T-helper 1 cell treated with Interleukin-12 subunit alpha and Interleukin-12 subunit beta and Interleukin-4 antibody, amounts not matched to agents 30 μg/mL and 1 μg/mL, for 36 hours (primary cell): ENCODE measurements at regions not wholly inside any gene's neighbourhood (a gene's known extent, or its start where the extent isn't known, plus 50 kb on each side); places are given as distances from the start of the nearest gene placed in this dataset.

Source experiments
- H3K27ac Mint-ChIP-seq: one replicate; pipeline ENCODE4 v1.8.0; 2021; ENCODE audit warnings: mild to moderate bottlenecking, mixed read lengths
- H3K27me3 Mint-ChIP-seq: one replicate; pipeline ENCODE4 v1.8.0; 2021; ENCODE audit warnings: low read depth, mixed read lengths
- H3K36me3 Mint-ChIP-seq: one replicate; pipeline ENCODE4 v1.8.0; 2021; ENCODE audit warnings: low read depth, mixed read lengths
- H3K4me1 Mint-ChIP-seq: one replicate; pipeline ENCODE4 v1.8.0; 2021; ENCODE audit warnings: low read depth, mixed read lengths
- H3K4me3 Mint-ChIP-seq: one replicate; pipeline ENCODE4 v1.8.0; 2021; ENCODE audit warnings: mild to moderate bottlenecking, moderate library complexity, mixed read lengths
- H3K9me3 Mint-ChIP-seq: one replicate; pipeline ENCODE4 v1.8.0; 2021; ENCODE audit warnings: mixed read lengths

DNA sequence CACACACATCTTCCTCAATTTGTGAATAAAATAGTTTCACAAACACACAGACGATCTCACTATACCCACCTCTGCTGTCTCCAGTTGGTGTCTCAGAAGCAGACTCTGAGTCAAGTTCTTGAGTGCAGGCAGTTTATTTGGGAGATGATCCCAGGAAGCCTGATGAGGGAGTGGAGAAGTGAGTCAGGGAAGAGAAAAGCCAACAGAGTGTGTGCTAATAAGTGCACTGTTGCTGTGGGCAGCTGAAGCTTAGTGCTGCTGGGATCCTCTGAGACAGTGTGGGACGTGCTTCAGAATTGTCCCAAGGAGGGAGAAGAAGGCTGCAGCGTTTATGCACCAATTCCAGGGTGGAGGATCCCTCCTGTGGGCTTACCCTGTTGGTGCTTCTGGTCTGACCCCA, 423.2 kb upstream of the C16orf82 start:
- H3K27me3 Mint-ChIP-seq = no peaks in the 10 kb centered on the region
- peak overlapping the region; percentile 35 for H3K4me3 Mint-ChIP-seq
- H3K27ac Mint-ChIP-seq = peak overlapping the region; percentile 69
- peaks cover 9% of the 10 kb centered on the region for H3K9me3 Mint-ChIP-seq
- peaks cover 24% of the 10 kb centered on the region for H3K36me3 Mint-ChIP-seq
- H3K4me1 Mint-ChIP-seq = peaks cover 46% of the 10 kb centered on the region

DNA sequence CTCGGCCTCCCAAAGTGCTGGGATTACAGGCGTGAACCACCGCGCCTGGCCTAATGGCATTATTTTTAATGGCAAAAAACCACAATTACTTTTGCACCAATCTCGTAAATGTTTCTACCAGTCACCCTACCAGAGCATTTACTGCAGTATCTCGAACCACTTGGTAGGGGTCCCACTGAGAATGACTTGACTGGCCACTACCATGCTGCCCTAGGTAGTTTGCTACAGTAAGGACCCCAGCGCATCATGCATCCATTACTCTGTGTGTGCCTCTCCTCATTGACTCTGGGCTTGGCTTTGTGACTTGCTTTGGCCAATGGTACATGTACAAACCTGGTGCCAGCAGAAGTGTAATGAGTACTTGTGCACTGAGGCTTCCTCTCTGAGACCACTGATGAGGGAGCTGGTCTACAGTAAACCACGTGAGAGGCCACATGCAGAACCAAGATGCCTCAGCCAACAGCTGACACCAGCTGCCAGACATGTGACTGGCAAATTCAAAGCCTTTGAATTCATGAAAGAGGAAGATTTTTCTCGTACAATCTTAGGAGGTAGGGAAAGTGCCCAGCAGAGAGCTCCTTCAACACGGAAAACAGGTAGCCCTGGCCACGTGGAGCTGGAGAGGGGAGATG, 421.7 kb upstream of the C16orf82 start:
- H3K27ac Mint-ChIP-seq = peak overlapping the region; percentile 79
- peaks cover 22% of the 10 kb centered on the region for H3K36me3 Mint-ChIP-seq
- H3K9me3 Mint-ChIP-seq = peaks cover 4% of the 10 kb centered on the region
- H3K4me3 Mint-ChIP-seq = peak overlapping the region; percentile 8
- no peaks in the 10 kb centered on the region for H3K27me3 Mint-ChIP-seq
- peaks cover 49% of the 10 kb centered on the region for H3K4me1 Mint-ChIP-seq

DNA sequence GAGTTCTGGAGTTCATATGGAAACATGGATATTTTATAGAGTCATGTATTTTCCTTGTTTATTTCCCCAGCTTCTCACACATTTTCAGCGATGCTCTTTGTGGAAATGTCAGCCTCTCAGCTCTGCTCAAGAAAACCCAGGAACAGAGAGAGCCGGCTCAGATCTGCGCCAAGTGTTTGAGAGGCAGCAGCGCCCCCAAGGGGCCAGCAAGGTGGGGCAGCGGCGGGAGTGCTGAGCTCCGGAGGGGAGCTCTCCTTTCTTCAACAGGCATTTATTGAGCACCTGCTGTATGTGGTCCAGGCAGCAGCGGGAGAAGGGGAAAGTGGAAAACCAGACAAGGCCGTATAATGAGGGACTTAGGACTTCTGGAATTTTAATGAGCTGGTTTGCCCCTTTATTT, 421.1 kb upstream of the C16orf82 start:
- peaks cover 45% of the 10 kb centered on the region for H3K4me1 Mint-ChIP-seq
- H3K36me3 Mint-ChIP-seq = peaks cover 18% of the 10 kb centered on the region
- no peaks in the 10 kb centered on the region for H3K9me3 Mint-ChIP-seq
- peak overlapping the region; percentile 79 for H3K27ac Mint-ChIP-seq
- H3K27me3 Mint-ChIP-seq = no peaks in the 10 kb centered on the region
- H3K4me3 Mint-ChIP-seq = no peak overlapping the region

DNA sequence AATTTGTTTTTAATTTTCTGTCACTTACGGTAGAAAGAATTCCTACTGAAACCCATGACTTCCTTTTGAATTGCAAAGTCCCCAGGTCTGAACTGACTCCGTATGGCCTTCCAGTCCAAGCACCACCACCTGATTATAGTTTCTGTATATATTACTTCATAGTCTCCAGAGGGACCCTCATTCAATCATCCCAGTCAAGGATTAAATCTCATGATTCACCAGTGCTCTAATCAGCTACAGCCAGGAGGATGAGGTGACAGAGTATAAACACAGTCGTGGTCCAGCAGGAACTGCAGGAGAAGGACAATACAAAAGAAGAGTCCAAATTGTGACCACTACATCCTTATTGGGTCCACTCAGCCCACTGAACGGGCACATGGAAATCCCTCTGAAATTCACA, 418.9 kb upstream of the C16orf82 start:
- H3K36me3 Mint-ChIP-seq = peaks cover 17% of the 10 kb centered on the region
- no peak overlapping the region for H3K27ac Mint-ChIP-seq
- no peak overlapping the region for H3K4me3 Mint-ChIP-seq
- H3K27me3 Mint-ChIP-seq = no peaks in the 10 kb centered on the region
- no peaks in the 10 kb centered on the region for H3K9me3 Mint-ChIP-seq
- peaks cover 44% of the 10 kb centered on the region for H3K4me1 Mint-ChIP-seq

DNA sequence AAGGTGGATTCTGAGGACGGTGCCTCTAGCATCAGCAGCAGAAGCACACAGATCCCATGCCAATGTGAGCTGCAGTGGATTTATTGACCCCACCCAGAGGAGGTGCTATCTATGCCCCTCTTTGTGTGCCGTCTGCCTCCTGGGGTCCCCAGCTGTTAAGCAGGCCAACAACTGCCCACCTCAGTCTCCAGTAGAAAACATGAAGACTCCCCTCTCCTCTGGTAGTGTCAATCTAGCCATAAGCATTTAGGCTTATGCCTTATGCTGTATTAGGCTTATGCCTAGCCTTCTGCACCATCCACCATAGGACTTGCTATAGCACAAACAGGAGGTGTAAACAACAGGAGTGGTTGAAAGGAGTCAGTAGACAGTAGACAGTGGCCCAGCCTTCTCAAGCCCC, 417.9 kb upstream of the C16orf82 start:
- H3K4me3 Mint-ChIP-seq = no peak overlapping the region
- no peaks in the 10 kb centered on the region for H3K9me3 Mint-ChIP-seq
- peaks cover 11% of the 10 kb centered on the region for H3K36me3 Mint-ChIP-seq
- peaks cover 35% of the 10 kb centered on the region for H3K4me1 Mint-ChIP-seq
- H3K27me3 Mint-ChIP-seq = no peaks in the 10 kb centered on the region
- H3K27ac Mint-ChIP-seq = no peak overlapping the region

DNA sequence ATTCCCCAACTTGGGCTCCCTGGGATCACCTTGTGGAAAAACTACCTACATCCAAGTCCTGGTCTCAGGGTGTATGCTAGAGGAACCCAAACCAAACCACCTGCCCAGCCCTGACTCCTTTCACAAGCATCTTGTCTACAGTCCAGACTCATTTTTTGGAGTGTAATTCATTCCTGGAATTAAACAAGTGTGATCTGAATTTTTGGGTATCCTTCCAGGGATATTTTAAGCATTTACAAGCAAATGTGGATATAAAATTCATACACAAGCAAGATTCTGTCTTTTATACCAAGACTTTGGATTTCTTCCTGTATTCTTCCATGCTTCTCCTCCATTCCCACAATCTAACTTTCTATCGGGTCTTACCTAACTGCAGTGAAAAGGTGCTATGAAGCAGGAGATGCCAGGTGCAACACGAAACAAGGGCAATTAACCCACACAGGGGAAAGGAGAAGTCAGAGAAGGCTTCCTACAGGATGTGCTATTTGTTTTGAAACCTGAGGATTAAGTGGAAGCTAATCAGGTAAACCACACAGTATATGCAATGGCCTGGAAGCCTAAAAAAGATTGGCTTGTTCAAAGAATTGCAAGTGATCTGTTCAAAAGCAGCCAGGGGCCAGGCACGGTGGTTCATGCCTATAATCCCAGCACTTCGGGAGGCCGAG, 417.2 kb upstream of the C16orf82 start:
- peaks cover 29% of the 10 kb centered on the region for H3K4me1 Mint-ChIP-seq

DNA sequence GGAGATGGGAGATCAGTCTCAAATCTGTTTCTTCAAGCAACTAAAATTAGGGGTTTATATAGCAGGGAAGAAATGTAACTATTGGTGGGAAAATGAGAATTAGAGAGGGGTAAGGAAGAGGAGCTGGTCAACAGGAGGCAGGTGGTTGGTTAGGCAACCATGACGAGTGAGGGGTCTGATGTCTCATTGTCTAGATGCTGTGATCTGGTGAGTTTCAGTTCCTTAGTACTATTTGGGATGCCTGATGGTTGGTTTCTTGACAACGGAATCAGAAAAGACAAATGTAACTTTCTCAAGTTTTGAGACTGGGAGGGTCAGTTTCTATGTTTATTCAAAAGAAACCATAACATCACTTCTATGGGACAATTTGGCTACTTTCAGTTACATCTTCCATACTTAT, 415.3 kb upstream of the C16orf82 start:
- Mint-ChIP-seq H3K4me1 (peaks cover 15% of the 10 kb centered on the region), H3K27me3 (peaks cover 11% of the 10 kb centered on the region), H3K9me3 (peaks cover 10% of the 10 kb centered on the region), H3K4me3 (no peak overlapping the region), H3K36me3 (peaks cover 8% of the 10 kb centered on the region), H3K27ac (no peak overlapping the region)

More for the DNA sequence above, 417.2 kb upstream of the C16orf82 start:
- Mint-ChIP-seq H3K27me3 (no peaks in the 10 kb centered on the region), H3K9me3 (peaks cover 1% of the 10 kb centered on the region), H3K27ac (no peak overlapping the region), H3K36me3 (peaks cover 6% of the 10 kb centered on the region), H3K4me3 (no peak overlapping the region)

DNA sequence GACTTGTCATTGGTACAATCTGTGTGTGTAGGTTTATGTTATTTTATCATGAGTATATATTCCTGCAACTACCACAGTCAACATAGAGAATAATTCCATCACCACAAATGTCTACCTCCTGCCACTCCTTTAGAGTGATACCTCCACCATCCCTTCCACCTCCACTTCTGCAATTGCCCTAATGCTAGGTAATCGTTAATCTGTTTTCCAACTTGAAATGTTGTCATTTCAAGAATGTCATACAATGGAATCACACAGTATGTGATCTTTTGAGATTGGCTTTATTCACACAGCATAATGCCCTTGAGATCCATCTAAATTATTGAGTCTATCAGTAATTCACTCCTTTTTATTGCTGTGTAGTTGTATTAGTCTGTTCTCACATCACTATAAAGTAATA, 414.8 kb upstream of the C16orf82 start:
- Mint-ChIP-seq H3K9me3 (peaks cover 10% of the 10 kb centered on the region), H3K36me3 (peaks cover 8% of the 10 kb centered on the region), H3K27ac (no peak overlapping the region), H3K4me3 (no peak overlapping the region), H3K4me1 (peaks cover 15% of the 10 kb centered on the region), H3K27me3 (peaks cover 16% of the 10 kb centered on the region)

DNA sequence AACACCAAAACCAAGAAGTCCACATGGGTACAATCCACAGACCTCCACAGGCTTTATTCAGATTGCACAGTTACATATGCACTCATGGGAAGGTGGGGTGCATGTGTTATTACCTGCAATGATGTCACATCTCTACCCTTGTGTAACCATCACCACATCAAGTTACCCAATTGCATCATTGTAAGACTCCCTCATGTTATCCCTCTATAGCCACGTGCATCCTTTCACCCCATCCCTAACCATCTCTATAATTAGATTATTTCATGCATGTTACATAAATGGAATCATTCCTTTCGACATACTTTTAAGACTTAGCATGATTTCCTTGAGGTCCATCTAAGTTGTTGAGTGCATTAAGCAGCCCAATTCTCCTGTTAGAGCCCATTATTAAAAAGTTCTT, 408.2 kb upstream of the C16orf82 start:
- Mint-ChIP-seq H3K36me3 (peaks cover 3% of the 10 kb centered on the region), H3K27me3 (peaks cover 28% of the 10 kb centered on the region), H3K4me3 (no peak overlapping the region), H3K27ac (no peak overlapping the region), H3K4me1 (no peaks in the 10 kb centered on the region), H3K9me3 (peaks cover 10% of the 10 kb centered on the region)

DNA sequence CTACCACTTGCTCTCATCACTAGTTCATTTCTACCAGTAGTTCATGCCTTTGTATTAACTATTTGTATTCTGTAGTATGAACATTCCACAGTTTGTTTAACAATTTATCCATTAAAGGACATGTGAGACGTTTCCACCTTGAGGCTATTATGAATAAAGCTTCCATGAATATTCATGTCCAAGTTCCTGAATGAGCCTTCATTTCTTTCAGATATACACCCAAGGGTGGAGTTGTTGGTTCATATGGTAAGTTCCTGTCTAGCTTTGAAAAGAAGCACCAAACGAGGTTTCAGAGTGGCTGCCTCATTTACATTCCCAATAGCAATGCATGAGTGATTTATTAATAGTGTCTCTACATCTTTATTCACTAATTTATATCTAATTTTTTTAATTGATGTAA, 407.8 kb upstream of the C16orf82 start:
- Mint-ChIP-seq H3K9me3 (peaks cover 10% of the 10 kb centered on the region), H3K36me3 (peaks cover 3% of the 10 kb centered on the region), H3K4me3 (no peak overlapping the region), H3K27ac (no peak overlapping the region), H3K4me1 (peaks cover 2% of the 10 kb centered on the region), H3K27me3 (peaks cover 28% of the 10 kb centered on the region)

DNA sequence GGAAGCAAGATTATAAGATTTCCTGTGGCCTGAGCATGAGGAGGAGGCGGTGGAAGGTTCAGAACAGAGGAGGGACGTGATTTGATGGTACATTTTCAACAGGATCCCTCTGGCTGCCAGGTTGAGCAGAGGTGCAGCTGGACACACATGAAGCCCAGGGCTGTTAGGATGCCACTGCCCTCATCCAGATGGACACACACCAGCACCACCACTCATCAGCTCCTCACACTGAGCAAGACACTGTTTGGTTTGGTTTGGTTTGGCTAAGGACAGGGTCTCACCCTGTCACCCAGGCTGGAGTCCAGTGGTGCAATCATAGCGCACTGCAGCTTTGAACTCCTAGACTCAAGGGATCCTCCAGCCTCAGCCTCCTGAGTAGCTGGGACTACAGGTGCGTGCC, 402.6 kb upstream of the C16orf82 start:
- no peaks in the 10 kb centered on the region for H3K36me3 Mint-ChIP-seq
- peaks cover 4% of the 10 kb centered on the region for H3K27me3 Mint-ChIP-seq
- no peak overlapping the region for H3K4me3 Mint-ChIP-seq
- H3K27ac Mint-ChIP-seq = no peak overlapping the region
- peaks cover 9% of the 10 kb centered on the region for H3K4me1 Mint-ChIP-seq
- H3K9me3 Mint-ChIP-seq = no peaks in the 10 kb centered on the region

DNA sequence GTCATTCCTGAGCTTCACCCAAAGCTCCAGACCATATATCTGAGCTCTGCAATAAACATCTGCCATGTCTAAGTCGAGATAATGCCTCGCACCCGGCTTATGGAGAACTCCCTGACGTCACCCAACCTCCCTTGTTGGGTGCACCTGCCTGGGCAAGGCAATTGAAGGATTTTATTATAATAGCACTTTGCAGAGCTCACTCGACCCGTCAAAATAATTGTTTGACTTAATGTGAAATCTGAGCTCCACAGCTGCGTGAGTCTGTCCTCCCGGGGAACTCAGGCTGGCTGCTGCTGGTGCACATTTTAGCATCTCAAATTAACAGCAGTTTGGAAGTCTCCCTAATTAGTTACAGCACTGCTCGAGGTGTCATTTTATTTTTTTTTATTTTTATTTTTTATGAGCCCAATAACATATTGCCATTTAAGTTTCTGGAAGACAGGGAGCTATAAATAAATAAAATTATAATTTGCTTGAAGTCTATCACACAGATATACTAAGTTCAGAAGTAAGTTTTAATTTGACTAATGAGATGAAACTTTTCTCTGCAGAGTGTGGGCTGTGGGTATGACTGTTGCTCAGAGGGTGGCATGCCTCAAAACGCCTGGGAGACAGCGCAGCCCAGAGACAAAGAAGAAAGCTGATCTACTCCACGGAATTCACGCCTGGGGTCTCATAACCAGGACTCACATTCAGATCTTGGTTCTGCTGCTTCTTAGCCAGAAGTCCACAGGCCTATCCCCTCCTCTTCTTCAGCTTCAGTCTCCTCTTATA, 401.4 kb upstream of the C16orf82 start:
- H3K9me3 Mint-ChIP-seq = no peaks in the 10 kb centered on the region
- H3K4me3 Mint-ChIP-seq = no peak overlapping the region
- H3K27me3 Mint-ChIP-seq = peaks cover 4% of the 10 kb centered on the region
- no peaks in the 10 kb centered on the region for H3K36me3 Mint-ChIP-seq
- H3K4me1 Mint-ChIP-seq = peaks cover 11% of the 10 kb centered on the region
- peak overlapping the region; percentile 52 for H3K27ac Mint-ChIP-seq

DNA sequence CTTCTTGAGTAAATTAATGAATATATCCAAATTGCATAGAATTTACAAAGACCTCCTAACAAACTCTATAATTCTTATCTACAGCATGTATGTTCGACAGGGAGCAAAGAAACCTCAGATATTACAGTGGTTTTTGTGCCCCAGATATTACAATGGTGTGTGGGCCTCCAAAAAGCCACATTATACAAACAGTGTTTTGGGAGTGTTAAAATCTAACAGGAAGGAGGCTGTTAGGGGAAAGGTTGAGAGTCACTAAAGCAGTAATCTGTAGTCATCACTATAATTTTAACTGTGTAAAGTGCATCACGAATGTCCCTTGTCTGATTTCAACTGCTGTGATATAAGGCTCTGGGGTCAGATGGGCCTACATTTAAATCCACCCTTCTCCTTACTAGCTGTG, 400.2 kb upstream of the C16orf82 start:
- Mint-ChIP-seq H3K27ac (peak overlapping the region; percentile 11), H3K4me3 (no peak overlapping the region), H3K9me3 (no peaks in the 10 kb centered on the region), H3K4me1 (peaks cover 14% of the 10 kb centered on the region), H3K27me3 (no peaks in the 10 kb centered on the region), H3K36me3 (no peaks in the 10 kb centered on the region)

DNA sequence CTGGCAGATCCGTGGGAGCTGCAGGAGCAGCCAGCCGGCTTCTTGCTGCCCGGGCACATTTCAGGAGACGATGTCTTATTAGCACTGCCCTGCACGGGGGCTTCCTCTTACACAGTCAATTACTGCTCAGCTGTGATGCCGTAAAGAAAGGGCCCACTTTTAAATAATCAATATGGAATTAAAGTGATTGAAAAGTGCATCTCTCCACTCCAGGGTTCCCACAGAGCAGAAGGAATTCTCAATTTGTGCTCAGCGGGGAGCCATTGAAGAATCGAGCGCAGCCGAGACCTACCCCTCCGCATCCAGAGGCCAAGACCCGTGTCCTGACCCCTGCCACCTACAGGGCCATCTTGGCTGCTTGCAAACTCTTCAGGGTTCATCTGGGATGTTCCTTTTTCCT, 399.4 kb upstream of the C16orf82 start:
- Mint-ChIP-seq H3K36me3 (no peaks in the 10 kb centered on the region), H3K4me3 (no peak overlapping the region), H3K4me1 (peaks cover 14% of the 10 kb centered on the region), H3K27ac (no peak overlapping the region), H3K27me3 (no peaks in the 10 kb centered on the region), H3K9me3 (no peaks in the 10 kb centered on the region)

DNA sequence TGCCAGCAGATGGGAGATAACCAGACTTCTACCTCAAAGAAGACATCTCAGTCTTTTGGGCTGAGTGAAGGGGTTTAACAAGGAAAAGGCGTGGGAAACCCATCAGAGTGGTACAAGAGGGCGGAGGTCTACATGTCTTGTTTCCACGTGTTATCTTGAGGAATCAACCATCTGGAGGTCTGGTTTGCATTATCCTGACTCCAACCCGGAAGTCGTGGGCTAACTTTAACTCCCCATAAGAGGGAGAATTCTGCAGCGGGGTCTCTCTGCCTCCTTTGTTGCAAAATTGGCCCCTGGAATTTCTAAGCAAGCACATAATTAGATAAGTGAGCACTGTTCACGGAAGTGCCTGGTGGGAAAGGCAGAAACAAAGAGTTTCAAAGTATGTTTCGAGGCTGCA, 398.7 kb upstream of the C16orf82 start:
- H3K27me3 Mint-ChIP-seq = no peaks in the 10 kb centered on the region
- no peaks in the 10 kb centered on the region for H3K36me3 Mint-ChIP-seq
- no peak overlapping the region for H3K4me3 Mint-ChIP-seq
- H3K9me3 Mint-ChIP-seq = no peaks in the 10 kb centered on the region
- H3K27ac Mint-ChIP-seq = no peak overlapping the region
- H3K4me1 Mint-ChIP-seq = peaks cover 17% of the 10 kb centered on the region
